Smooth muscle cell (in vitro differentiated cells): ENCODE measurements at regions not wholly inside any gene's neighbourhood (a gene's known extent, or its start where the extent isn't known, plus 50 kb on each side); places are given as distances from the start of the nearest gene placed in this dataset.
"Not testable (repeated sequence)": the region's sequence is repeated elsewhere in the genome, so short reads cannot be mapped to it uniquely, and the experiment has no call there.

Experiments
- DNase-seq: peaks from one replicate; lab custom pipeline; 2025; ENCODE audit not compliant: unreplicated experiment; lab: John Stamatoyannopoulos, UW
- H2AFZ ChIP-seq: fragments of 200-600 bp; sonication (generic); 2 replicates; pipeline ENCODE4 v1.6.0; 2016; ENCODE audit warnings: antibody characterized with exemption, low read depth, mild to moderate bottlenecking
- H3F3A ChIP-seq: fragments of 200-600 bp; sonication (generic); 2 replicates; pipeline ENCODE4 v1.6.0; 2017; ENCODE audit warnings: antibody characterized with exemption, low read depth
- H3K27ac ChIP-seq: fragments of 200-600 bp; sonication (generic); 2 replicates; pipeline ENCODE4 v1.5.1; 2016; ENCODE audit warnings: low read depth, mild to moderate bottlenecking
- H3K27me3 ChIP-seq: fragments of 200-600 bp; sonication (generic); 2 replicates; pipeline ENCODE4 v1.6.1; 2016; ENCODE audit warnings: low read depth, mild to moderate bottlenecking
- H3K36me3 ChIP-seq: fragments of 200-600 bp; sonication (generic); 2 replicates; pipeline ENCODE4 v1.5.1; 2016; ENCODE audit warnings: low read depth
- H3K4me1 ChIP-seq: fragments of 200-600 bp; sonication (generic); 2 replicates; pipeline ENCODE4 v1.5.1; 2016; ENCODE audit warnings: low read depth
- H3K4me2 ChIP-seq: fragments of 200-600 bp; sonication (generic); 2 replicates; pipeline ENCODE4 v1.6.0; 2016; ENCODE audit warnings: mild to moderate bottlenecking
- H3K4me3 ChIP-seq: fragments of 200-600 bp; sonication (generic); 2 replicates; pipeline ENCODE4 v1.5.1; 2016; ENCODE audit warnings: mild to moderate bottlenecking
- H3K79me2 ChIP-seq: fragments of 200-600 bp; sonication (generic); 2 replicates; pipeline ENCODE4 v1.6.0; 2016; ENCODE audit warnings: low read depth, mild to moderate bottlenecking
- H3K9ac ChIP-seq: fragments of 200-600 bp; sonication (generic); 2 replicates; pipeline ENCODE4 v1.6.0; 2016; ENCODE audit warnings: low read depth
- H3K9me3 ChIP-seq: fragments of 200-600 bp; sonication (generic); replicated peaks from 2 replicates; pipeline ENCODE4 v1.5.1; 2016; ENCODE audit warnings: low read depth
- H4K20me1 ChIP-seq: fragments of 200-600 bp; sonication (generic); 2 replicates; pipeline ENCODE4 v1.6.0; 2016; ENCODE audit warnings: low read depth
- CTCF ChIP-seq: fragments of 200-600 bp; sonication (generic); IDR thresholded peaks from 2 replicates; pipeline ENCODE4 v1.5.1; 2017; ENCODE audit warnings: borderline replicate concordance, mild to moderate bottlenecking, antibody characterized with exemption; ENCODE audit not compliant: insufficient read depth, poor library complexity, severe bottlenecking
- WGBS: methylation state at CpG from one replicate; pipeline ENCODE4 v1.1.7; 2016; ENCODE audit warnings: low lambda C conversion rate; 5-methylcytosine and 5-hydroxymethylcytosine counted together

DNA sequence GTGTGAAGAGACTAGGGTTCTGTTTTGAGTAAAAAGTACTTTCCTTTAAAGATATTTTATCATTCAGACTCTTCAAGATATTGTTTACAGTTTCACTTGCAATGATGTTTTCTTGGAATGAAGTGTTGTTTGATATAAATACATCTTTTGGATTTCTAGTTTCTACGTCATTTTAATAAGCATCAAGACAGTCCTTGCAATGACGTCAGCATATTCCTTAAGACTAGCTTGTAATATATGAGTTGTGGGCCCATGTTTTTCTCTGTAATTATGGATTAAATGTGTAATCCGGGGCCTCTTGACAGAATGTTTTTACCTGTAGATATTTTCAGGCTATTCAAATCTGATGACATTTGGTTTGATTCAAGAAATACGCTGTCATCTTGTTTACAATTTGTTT is 66.1 kb downstream of the RBMX2 start:
- no peak for DNase-seq
- Histone ChIP-seq H2AFZ (no peak overlapping the region), H3K9me3 (no peaks in the 10 kb centered on the region), H3K36me3 (no peaks in the 10 kb centered on the region), H3K27me3 (no peaks in the 10 kb centered on the region), H3K9ac (no peak overlapping the region), H3F3A (no peaks in the 10 kb centered on the region), H4K20me1 (no peaks in the 10 kb centered on the region), H3K79me2 (no peaks in the 10 kb centered on the region), H3K4me3 (no peak overlapping the region), H3K4me1 (no peaks in the 10 kb centered on the region), H3K4me2 (no peak overlapping the region), H3K27ac (no peak overlapping the region)
- TF ChIP-seq CTCF: no peak
- 81% methylated on average over 4 of the region's 4 CpGs for WGBS

DNA sequence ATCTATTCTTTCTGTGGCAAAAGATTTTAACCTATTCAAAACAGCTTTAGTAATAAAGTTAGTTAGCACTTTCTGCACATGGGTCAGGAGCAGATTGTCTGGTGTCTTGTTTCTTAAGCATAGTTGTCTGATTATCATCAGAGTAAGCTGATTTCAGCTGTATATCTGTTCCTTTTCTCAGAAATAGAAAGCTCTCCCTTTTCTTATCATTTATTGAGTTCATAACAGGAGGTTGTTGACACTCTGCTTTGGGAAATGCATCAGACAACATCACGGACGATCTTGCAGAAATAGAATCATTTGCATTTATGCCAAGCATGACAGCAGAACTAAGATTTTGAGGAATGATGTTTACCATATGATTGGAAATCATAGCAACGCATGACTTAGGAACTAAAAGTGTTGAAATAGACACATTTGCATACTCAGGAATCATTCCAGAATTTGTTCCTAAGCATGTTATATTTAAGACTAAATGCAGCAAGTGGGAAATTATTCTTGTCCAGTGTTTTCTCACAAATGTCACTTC is 66.7 kb downstream of the RBMX2 start:
- H3K4me2 ChIP-seq: no peak overlapping the region
- no peak overlapping the region for H3K9ac ChIP-seq
- H3K9me3 ChIP-seq: no peaks in the 10 kb centered on the region
- DNase-seq: no peak
- 84% methylated on average over 3 of the region's 3 CpGs for WGBS
- H3K4me3 ChIP-seq: no peak overlapping the region
- H3K79me2 ChIP-seq: no peaks in the 10 kb centered on the region
- no peak overlapping the region for H3K27ac ChIP-seq
- no peaks in the 10 kb centered on the region for H3K36me3 ChIP-seq
- TF ChIP-seq CTCF: no peak
- no peaks in the 10 kb centered on the region for H4K20me1 ChIP-seq
- H2AFZ ChIP-seq: no peak overlapping the region
- H3K4me1 ChIP-seq: no peaks in the 10 kb centered on the region
- H3F3A ChIP-seq: no peaks in the 10 kb centered on the region
- H3K27me3 ChIP-seq: no peaks in the 10 kb centered on the region

GRCh38 chrX:130482871-130483270 is 81.1 kb downstream of the RBMX2 start:
- TF ChIP-seq CTCF: no peak
- H3K4me2 ChIP-seq: no peak overlapping the region
- H3K27ac ChIP-seq: no peak overlapping the region
- H2AFZ ChIP-seq: no peak overlapping the region
- 73% methylated on average over 2 of the region's 2 CpGs for WGBS
- no peaks in the 10 kb centered on the region for H3F3A ChIP-seq
- H3K27me3 ChIP-seq: no peaks in the 10 kb centered on the region
- no peaks in the 10 kb centered on the region for H3K79me2 ChIP-seq
- no peaks in the 10 kb centered on the region for H3K36me3 ChIP-seq
- H3K4me3 ChIP-seq: no peak overlapping the region
- no peaks in the 10 kb centered on the region for H4K20me1 ChIP-seq
- no peaks in the 10 kb centered on the region for H3K9me3 ChIP-seq
- no peak for DNase-seq
- no peak overlapping the region for H3K9ac ChIP-seq
- no peaks in the 10 kb centered on the region for H3K4me1 ChIP-seq

GRCh38 chrX:130485870-130486269 is 84.1 kb downstream of the RBMX2 start:
- Histone ChIP-seq H3K4me1 (no peaks in the 10 kb centered on the region), H3K4me3 (no peak overlapping the region), H3K27me3 (no peaks in the 10 kb centered on the region), H2AFZ (no peak overlapping the region), H3K9me3 (no peaks in the 10 kb centered on the region), H3K4me2 (no peak overlapping the region), H4K20me1 (no peaks in the 10 kb centered on the region), H3K9ac (no peak overlapping the region), H3K79me2 (no peaks in the 10 kb centered on the region), H3F3A (no peaks in the 10 kb centered on the region), H3K36me3 (no peaks in the 10 kb centered on the region), H3K27ac (no peak overlapping the region)
- WGBS: 52% methylated on average over 1 of the region's 1 CpG
- DNase-seq: no peak
- TF ChIP-seq CTCF: no peak

GRCh38 chrX:130495502-130495901 is 93.7 kb downstream of the RBMX2 start:
- WGBS: 86% methylated on average over 10 of the region's 10 CpGs
- H3K27ac ChIP-seq, H3K36me3 ChIP-seq, H3K79me2 ChIP-seq, H4K20me1 ChIP-seq, H2AFZ ChIP-seq, H3K4me2 ChIP-seq, DNase-seq, H3K27me3 ChIP-seq, H3K4me1 ChIP-seq, H3F3A ChIP-seq, H3K4me3 ChIP-seq, H3K9ac ChIP-seq, H3K9me3 ChIP-seq: not testable (repeated sequence)
